Mesothelial cell of epicardium (in vitro differentiated cells): ENCODE measurements at regions not wholly inside any gene's neighbourhood (a gene's known extent, or its start where the extent isn't known, plus 50 kb on each side); places are given as distances from the start of the nearest gene placed in this dataset.

ENCODE experiments used
- DNase-seq, 2 experiments: peaks; one replicate each; pipeline ENCODE4 v3.0.0; 2021; ENCODE audit warnings: low spot score in 2 of 2; ENCODE audit not compliant: unreplicated experiment in 2 of 2
- H3K27ac Mint-ChIP-seq: 2 replicates; pipeline ENCODE4 v1.8.0; 2021; ENCODE audit warnings: mixed read lengths
- H3K27me3 Mint-ChIP-seq: 2 replicates; pipeline ENCODE4 v1.8.0; 2021; ENCODE audit warnings: low read depth, mixed read lengths
- H3K36me3 Mint-ChIP-seq: 2 replicates; pipeline ENCODE4 v1.8.0; 2021; ENCODE audit warnings: mixed read lengths
- H3K4me1 Mint-ChIP-seq: 2 replicates; pipeline ENCODE4 v1.8.0; 2021; ENCODE audit warnings: mixed read lengths
- H3K4me3 Mint-ChIP-seq: 2 replicates; pipeline ENCODE4 v1.8.0; 2021; ENCODE audit warnings: mild to moderate bottlenecking, moderate library complexity, mixed read lengths
- H3K9me3 Mint-ChIP-seq: 2 replicates; pipeline ENCODE4 v1.8.0; 2021; ENCODE audit warnings: mixed read lengths
- TF ChIP-seq, protein P1 (sequence below): fragments of 200-600 bp; sonication (generic); IDR thresholded peaks from one replicate; pipeline ENCODE4 v1.5.0; 2021; ENCODE audit warnings: antibody characterized with exemption; ENCODE audit not compliant: unreplicated experiment

DNA sequence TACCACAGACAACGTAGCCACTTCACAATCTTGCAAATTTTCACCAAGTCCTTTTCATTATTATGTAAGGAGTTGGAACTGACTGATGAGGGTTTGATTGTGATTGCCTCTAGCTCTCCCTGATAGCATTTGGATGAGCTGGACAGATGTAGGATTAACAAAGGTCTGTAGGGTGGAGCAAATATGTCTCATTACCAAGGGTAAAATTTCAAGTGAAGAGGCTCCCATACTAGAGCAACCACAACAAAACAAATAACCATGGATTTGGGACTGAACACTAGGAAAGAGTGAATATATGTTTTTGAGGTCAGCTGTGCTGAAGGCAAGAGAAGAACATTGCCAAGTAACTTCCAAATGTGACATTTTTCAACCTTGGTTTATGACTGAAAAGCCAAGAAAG is 281.7 kb downstream of the NEBL start:
- H3K4me1 Mint-ChIP-seq: no peaks in the 10 kb centered on the region
- no peaks in the 10 kb centered on the region for H3K36me3 Mint-ChIP-seq
- TF ChIP-seq, protein P1, sequence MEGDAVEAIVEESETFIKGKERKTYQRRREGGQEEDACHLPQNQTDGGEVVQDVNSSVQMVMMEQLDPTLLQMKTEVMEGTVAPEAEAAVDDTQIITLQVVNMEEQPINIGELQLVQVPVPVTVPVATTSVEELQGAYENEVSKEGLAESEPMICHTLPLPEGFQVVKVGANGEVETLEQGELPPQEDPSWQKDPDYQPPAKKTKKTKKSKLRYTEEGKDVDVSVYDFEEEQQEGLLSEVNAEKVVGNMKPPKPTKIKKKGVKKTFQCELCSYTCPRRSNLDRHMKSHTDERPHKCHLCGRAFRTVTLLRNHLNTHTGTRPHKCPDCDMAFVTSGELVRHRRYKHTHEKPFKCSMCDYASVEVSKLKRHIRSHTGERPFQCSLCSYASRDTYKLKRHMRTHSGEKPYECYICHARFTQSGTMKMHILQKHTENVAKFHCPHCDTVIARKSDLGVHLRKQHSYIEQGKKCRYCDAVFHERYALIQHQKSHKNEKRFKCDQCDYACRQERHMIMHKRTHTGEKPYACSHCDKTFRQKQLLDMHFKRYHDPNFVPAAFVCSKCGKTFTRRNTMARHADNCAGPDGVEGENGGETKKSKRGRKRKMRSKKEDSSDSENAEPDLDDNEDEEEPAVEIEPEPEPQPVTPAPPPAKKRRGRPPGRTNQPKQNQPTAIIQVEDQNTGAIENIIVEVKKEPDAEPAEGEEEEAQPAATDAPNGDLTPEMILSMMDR: no peak
- H3K27ac Mint-ChIP-seq: no peak overlapping the region
- no peak overlapping the region for H3K4me3 Mint-ChIP-seq
- peaks cover 7% of the 10 kb centered on the region for H3K27me3 Mint-ChIP-seq
- no peaks in the 10 kb centered on the region for H3K9me3 Mint-ChIP-seq
- DNase-seq: no peak

DNA sequence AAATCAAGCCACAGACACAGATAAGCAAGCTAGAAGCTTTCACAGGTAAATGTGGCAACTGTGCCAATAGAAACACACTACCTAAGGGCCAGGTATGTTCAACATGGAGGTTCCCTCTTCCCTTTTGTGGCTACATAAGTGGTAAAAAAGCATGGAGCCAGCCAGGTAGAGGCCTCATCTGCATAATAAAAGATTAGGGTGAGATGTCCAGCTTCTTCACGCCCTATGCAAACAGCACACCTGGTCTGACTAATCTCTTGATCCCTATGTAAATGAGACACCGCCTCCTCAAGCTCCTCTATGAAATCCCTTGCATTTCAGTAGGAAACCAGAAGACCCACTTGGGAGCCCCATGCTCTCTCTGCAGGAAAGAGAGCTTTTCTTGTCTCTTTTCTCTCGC is 282.2 kb downstream of the NEBL start:
- peaks cover 7% of the 10 kb centered on the region for H3K27me3 Mint-ChIP-seq
- no peaks in the 10 kb centered on the region for H3K9me3 Mint-ChIP-seq
- no peaks in the 10 kb centered on the region for H3K4me1 Mint-ChIP-seq
- no peaks in the 10 kb centered on the region for H3K36me3 Mint-ChIP-seq
- no peak for DNase-seq
- H3K4me3 Mint-ChIP-seq: no peak overlapping the region
- no peak overlapping the region for H3K27ac Mint-ChIP-seq
- TF ChIP-seq, protein P1: no peak

DNA sequence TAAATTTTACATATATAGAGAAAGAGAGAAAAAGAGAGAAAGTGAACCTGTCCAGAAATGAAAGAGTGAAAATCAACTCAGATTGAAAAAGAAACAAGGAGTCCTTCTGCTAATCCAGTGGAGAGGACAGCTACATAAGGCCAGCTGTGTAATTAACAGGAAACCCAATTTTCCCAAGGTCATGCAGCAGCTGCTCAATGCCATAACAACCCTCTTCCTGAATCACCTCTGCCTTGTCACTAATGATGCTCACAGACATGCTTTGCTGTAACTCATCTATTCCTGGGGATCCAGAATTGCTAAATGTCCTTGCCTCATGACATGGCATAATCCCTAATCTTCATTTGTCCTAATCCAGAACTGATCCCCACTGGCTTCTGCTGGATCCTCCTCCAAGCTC is 288.6 kb downstream of the NEBL start:
- no peaks in the 10 kb centered on the region for H3K36me3 Mint-ChIP-seq
- no peaks in the 10 kb centered on the region for H3K4me1 Mint-ChIP-seq
- no peaks in the 10 kb centered on the region for H3K9me3 Mint-ChIP-seq
- TF ChIP-seq, protein P1: no peak
- H3K4me3 Mint-ChIP-seq: no peak overlapping the region
- H3K27ac Mint-ChIP-seq: no peak overlapping the region
- no peaks in the 10 kb centered on the region for H3K27me3 Mint-ChIP-seq
- no peak for DNase-seq

DNA sequence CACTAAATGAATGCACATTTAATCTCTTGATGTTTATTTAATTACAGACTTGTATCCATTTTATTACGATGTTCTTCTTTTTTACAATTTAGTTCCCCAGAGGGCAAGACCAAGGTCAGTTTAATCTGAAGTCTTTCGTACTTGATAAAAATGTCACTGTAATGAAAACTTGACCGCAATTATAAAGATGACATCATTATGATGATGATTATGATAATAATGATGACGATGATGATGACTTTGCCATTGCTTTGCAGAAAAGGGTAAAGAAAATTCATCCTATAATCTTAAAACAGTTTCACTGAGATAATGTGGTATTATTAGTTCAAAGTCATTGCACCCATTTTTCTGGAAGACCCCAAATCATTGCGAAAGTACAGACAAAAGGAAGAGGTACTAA is 290.1 kb downstream of the NEBL start:
- H3K9me3 Mint-ChIP-seq: no peaks in the 10 kb centered on the region
- no peak overlapping the region for H3K27ac Mint-ChIP-seq
- no peak for DNase-seq
- no peak overlapping the region for H3K4me3 Mint-ChIP-seq
- H3K36me3 Mint-ChIP-seq: no peaks in the 10 kb centered on the region
- H3K27me3 Mint-ChIP-seq: no peaks in the 10 kb centered on the region
- H3K4me1 Mint-ChIP-seq: no peaks in the 10 kb centered on the region
- TF ChIP-seq, protein P1: no peak

DNA sequence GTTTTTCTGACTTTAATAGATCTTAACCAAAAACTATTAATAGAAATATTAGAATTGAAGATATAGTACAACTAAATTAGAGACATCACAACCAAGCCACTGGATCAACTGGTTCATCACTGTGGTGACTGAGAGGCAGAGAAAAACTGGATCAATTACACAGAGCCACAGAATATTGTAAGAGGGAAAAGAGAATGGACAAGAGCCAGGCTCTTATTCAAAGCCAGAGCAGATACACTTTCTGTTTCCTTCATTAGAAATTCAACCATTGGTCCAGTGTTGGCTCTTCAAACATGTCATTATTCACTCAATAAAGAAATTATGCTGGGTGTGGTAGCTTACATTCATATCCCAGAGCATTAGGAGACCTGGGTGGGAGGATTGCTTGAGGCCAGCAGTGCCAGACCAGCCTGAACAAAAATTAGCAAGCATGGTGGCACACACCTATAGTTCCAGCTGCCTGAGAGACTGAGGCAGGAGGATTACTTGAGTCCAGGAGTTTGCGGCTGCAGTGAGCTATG is 295.1 kb downstream of the NEBL start:
- H3K27ac Mint-ChIP-seq: no peak overlapping the region
- TF ChIP-seq, protein P1: no peak
- H3K27me3 Mint-ChIP-seq: no peaks in the 10 kb centered on the region
- peaks cover 3% of the 10 kb centered on the region for H3K4me1 Mint-ChIP-seq
- H3K9me3 Mint-ChIP-seq: peaks cover 3% of the 10 kb centered on the region
- no peaks in the 10 kb centered on the region for H3K36me3 Mint-ChIP-seq
- no peak for DNase-seq
- no peak overlapping the region for H3K4me3 Mint-ChIP-seq

DNA sequence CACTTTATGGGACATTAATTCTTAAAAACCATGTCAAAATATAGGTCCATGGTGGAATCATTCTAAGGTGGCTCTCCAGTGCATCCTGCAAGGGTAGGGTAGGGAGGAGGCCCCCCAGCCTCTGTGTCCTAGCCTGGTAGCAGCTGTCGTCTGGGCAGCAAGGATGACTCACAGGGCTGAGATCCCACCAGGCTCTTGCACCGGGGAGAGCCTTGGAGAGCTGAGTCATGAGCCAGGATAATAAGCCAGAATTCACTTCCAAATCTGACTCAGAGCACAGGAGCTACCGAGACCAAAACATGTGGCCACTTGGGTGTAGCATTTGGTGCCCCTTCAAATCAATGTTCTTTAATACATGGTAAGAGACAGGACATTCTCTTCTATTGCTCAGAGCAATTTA is 298.5 kb downstream of the NEBL start:
- H3K4me1 Mint-ChIP-seq: peaks cover 10% of the 10 kb centered on the region
- TF ChIP-seq, protein P1: no peak
- H3K27ac Mint-ChIP-seq: no peak overlapping the region
- no peaks in the 10 kb centered on the region for H3K27me3 Mint-ChIP-seq
- no peaks in the 10 kb centered on the region for H3K36me3 Mint-ChIP-seq
- no peak for DNase-seq
- peaks cover 3% of the 10 kb centered on the region for H3K9me3 Mint-ChIP-seq
- H3K4me3 Mint-ChIP-seq: no peak overlapping the region
